GM12892 (cell line): ENCODE measurements at regions not wholly inside any gene's neighbourhood (a gene's known extent, or its start where the extent isn't known, plus 50 kb on each side); places are given as distances from the start of the nearest gene placed in this dataset.

Experiments used
- POLR2A ChIP-seq: IDR thresholded peaks from 2 replicates; pipeline ENCODE4 v1.6.1; 2011; ENCODE audit warnings: low read depth, low read length, control low read depth
- POLR2AphosphoS5 ChIP-seq: IDR thresholded peaks from 2 replicates; pipeline ENCODE4 v1.6.1; 2011; ENCODE audit warnings: low read depth, low read length, control low read depth
- TAF1 ChIP-seq: IDR thresholded peaks from 2 replicates; pipeline ENCODE4 v1.6.1; 2011; ENCODE audit warnings: low read depth, mild to moderate bottlenecking, control low read depth, low read length, borderline replicate concordance

GRCh38 chr14:97280526-97280925, 483.3 kb downstream of the VRK1 start:
- TF ChIP-seq POLR2A (no peak), TAF1 (no peak), POLR2AphosphoS5 (no peak)
